ENCODE measurements at regions not wholly inside any gene's neighbourhood (a gene's known extent, or its start where the extent isn't known, plus 50 kb on each side); places are given as distances from the start of the nearest gene placed in this dataset.

- no peak for TF ChIP-seq CTCF (IDR thresholded peaks at IDR 0.05; ENCODE audit: low read length)
- no peak for TF ChIP-seq EZH2 (IDR thresholded peaks at IDR 0.05; ENCODE audit: borderline replicate concordance, low read length)
Observed at GRCh38 chr13:86368924-86369323, 569.7 kb upstream of the SLITRK6 start.

Measured in OCI-LY1 (cell line).